ENCODE measurements at regions not wholly inside any gene's neighbourhood (a gene's known extent, or its start where the extent isn't known, plus 50 kb on each side); places are given as distances from the start of the nearest gene placed in this dataset.
"Not testable (repeated sequence)": the region's sequence is repeated elsewhere in the genome, so short reads cannot be mapped to it uniquely, and the experiment has no call there.

GRCh38 chr6:120383681-120384080, 950.6 kb downstream of the TBC1D32 start:
- DNase-seq (ENCODE audit: low read depth in 1 of 2, low spot score in 1 of 2) = no peak

GRCh38 chr6:120378582-120379220, 955.6 kb downstream of the TBC1D32 start:
- no peak for DNase-seq (ENCODE audit: low read depth in 1 of 2, low spot score in 1 of 2)

GRCh38 chr6:120373185-120373584, 961.1 kb downstream of the TBC1D32 start:
- no peak for DNase-seq (ENCODE audit: low read depth in 1 of 2, low spot score in 1 of 2)

- DNase-seq (ENCODE audit: low read depth in 1 of 2, low spot score in 1 of 2) = no peak
Observed at GRCh38 chr6:120363429-120363828, 970.9 kb downstream of the TBC1D32 start.

GRCh38 chr6:120358535-120358934, 975.7 kb downstream of the TBC1D32 start:
- not testable (repeated sequence) for DNase-seq (ENCODE audit: low read depth in 1 of 2, low spot score in 1 of 2)

- no peak for DNase-seq (ENCODE audit: low read depth in 1 of 2, low spot score in 1 of 2)
Observed at GRCh38 chr6:120357447-120357846, 976.8 kb downstream of the TBC1D32 start.

- DNase-seq (ENCODE audit: low read depth in 1 of 2, low spot score in 1 of 2) = no peak
Observed at GRCh38 chr6:120355822-120356221, 978.5 kb downstream of the TBC1D32 start.

GRCh38 chr6:120354452-120355098, 979.7 kb downstream of the TBC1D32 start:
- no peak for DNase-seq (ENCODE audit: low read depth in 1 of 2, low spot score in 1 of 2)

GRCh38 chr6:120352491-120352890, 981.8 kb downstream of the TBC1D32 start:
- no peak for DNase-seq (ENCODE audit: low read depth in 1 of 2, low spot score in 1 of 2)

- no peak for DNase-seq (ENCODE audit: low read depth in 1 of 2, low spot score in 1 of 2)
Observed at GRCh38 chr6:120348926-120349325, 985.4 kb downstream of the TBC1D32 start.

GRCh38 chr6:120328521-120328920, 979.0 kb upstream of the MAN1A1 start:
- DNase-seq (ENCODE audit: low read depth in 1 of 2, low spot score in 1 of 2) = no peak

- DNase-seq (ENCODE audit: low read depth in 1 of 2, low spot score in 1 of 2) = no peak
Observed at GRCh38 chr6:120320481-120321162, 971.1 kb upstream of the MAN1A1 start.

- no peak for DNase-seq (ENCODE audit: low read depth in 1 of 2, low spot score in 1 of 2)
Observed at GRCh38 chr6:120304223-120304622, 954.7 kb upstream of the MAN1A1 start.

- DNase-seq (ENCODE audit: low read depth in 1 of 2, low spot score in 1 of 2) = no peak
Observed at GRCh38 chr6:120303527-120303926, 954.0 kb upstream of the MAN1A1 start.

- DNase-seq (ENCODE audit: low read depth in 1 of 2, low spot score in 1 of 2) = no peak
Observed at GRCh38 chr6:120302041-120302440, 952.5 kb upstream of the MAN1A1 start.

- DNase-seq (ENCODE audit: low read depth in 1 of 2, low spot score in 1 of 2) = no peak
Observed at GRCh38 chr6:120290964-120291363, 941.4 kb upstream of the MAN1A1 start.

GRCh38 chr6:120282005-120282404, 932.4 kb upstream of the MAN1A1 start:
- no peak for DNase-seq (ENCODE audit: low read depth in 1 of 2, low spot score in 1 of 2)

- no peak for DNase-seq (ENCODE audit: low read depth in 1 of 2, low spot score in 1 of 2)
Observed at GRCh38 chr6:120279466-120280167, 930.1 kb upstream of the MAN1A1 start.

- no peak for DNase-seq (ENCODE audit: low read depth in 1 of 2, low spot score in 1 of 2)
Observed at GRCh38 chr6:120278689-120279396, 929.3 kb upstream of the MAN1A1 start.

- DNase-seq (ENCODE audit: low read depth in 1 of 2, low spot score in 1 of 2) = no peak
Observed at GRCh38 chr6:120274547-120274946, 925.0 kb upstream of the MAN1A1 start.

- DNase-seq (ENCODE audit: low read depth in 1 of 2, low spot score in 1 of 2) = no peak
Observed at GRCh38 chr6:120273411-120273810, 923.9 kb upstream of the MAN1A1 start.

All from activated CD4-positive, alpha-beta T cell treated with anti-CD3 and anti-CD28 coated beads, Interleukin-2, amount 50 U/mL, for 24 hours (primary cell).